IPS DF 4.7 (cell line): ENCODE measurements at regions not wholly inside any gene's neighbourhood (a gene's known extent, or its start where the extent isn't known, plus 50 kb on each side); places are given as distances from the start of the nearest gene placed in this dataset.
"Not testable (repeated sequence)": the region's sequence is repeated elsewhere in the genome, so short reads cannot be mapped to it uniquely, and the experiment has no call there.

Experiments
- DNase-seq: peaks from one replicate; pipeline ENCODE4 v3.0.0-alpha.2; 2013; ENCODE audit warnings: low spot score; ENCODE audit errors: extremely low read depth

- DNase-seq: no peak
Measured at GRCh38 chr7:125481323-125481722, 551.7 kb upstream of the POT1 start.

DNA sequence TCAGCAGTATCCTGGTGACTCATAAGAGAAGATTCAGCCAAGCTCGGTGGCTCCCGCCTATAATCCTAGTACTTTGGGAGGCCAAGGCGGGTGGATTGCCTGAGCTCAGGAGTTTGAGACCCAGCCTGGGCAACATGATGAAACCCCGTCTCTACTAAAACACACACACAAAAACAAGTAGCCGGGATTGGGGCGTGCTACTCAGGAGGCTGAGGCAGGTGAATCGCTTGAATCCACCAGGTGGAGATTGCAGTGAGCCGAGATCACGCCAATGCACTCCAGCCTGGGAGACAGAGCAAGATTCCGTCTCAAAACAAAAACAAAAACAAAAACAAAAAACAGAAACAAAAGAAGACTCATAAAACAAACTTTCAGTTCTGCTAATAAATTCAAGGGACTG lies 551.1 kb upstream of the POT1 start:
- DNase-seq: no peak

DNA sequence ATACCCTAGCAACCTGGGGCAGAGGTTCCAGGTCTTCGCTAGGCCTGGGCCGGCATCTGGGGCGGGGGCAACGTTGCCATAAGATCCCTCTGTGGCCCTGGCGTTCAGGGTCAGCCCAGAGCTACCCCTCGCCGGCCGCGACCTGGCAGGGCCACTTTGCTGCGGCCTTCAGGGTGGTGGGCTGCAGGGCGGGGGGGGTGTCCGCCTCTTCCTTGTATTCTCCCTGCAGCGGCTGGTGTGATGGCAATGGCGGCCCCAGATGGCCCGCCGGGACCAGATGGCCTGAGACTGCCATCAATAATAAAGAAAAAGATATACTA lies 539.2 kb upstream of the POT1 start:
- no peak for DNase-seq

DNA sequence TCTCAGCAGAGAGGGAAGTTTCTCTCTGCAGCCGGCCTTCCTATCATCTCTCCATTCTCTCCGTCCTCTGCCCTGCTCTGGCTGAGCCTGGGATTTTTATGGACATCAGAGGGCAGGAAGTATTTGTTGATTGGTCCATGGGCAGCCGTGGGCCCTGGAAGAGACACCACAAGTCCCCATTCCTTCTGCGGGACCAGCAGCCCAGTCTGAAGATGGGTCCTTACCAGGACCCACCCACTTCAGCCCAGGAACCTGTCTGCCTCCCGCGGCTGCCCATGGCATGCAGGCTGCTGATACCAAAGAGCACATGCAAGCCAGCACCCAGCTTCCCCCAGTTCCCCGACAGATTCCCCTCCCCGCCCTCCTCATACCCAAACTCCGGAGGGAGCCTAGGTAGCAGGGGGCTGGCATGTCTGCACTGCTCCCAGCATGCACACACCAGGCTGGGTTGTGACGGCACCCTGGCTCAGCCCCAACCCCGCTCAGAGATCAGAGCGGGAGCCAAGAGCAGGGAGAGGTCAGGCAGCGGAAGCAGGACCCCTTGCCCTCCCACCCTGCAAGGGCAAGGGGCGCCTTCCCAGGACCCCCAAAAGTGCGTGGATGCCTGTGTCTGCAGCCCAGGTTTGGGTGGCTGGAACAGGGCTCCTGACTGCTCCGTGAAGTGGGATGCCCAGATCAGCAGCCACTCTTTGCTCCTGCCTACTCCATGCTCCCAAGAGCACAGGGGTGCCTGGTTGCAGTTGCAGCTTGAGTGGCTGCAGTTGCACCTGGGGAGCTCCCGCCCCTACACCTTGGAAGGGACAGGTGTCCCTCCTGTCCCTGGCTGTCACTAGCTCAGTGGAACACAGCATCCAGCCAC lies 538.6 kb upstream of the POT1 start:
- DNase-seq: no peak

DNA sequence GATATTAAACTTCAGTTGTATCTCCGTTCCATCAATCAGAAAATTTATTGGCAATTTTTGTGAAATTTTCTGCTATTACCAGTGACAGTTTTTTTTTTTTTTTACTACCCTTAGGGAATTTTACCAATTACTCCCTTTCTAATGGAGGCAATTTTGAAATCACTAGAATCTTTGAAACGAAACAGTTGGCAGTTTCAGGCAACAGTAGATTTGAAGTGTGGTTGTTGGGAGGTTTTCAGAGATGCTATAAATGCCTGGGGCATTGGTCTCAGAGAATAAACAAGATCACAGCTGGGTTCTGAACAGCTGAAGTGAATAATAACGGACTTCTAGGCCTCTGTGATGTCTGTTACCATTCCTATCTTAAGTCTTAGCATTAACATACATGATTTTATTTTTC lies 535.9 kb upstream of the POT1 start:
- DNase-seq: no peak

- no peak for DNase-seq
Measured at GRCh38 chr7:125462615-125463014, 533.0 kb upstream of the POT1 start.

GRCh38 chr7:125459038-125459437 lies 529.4 kb upstream of the POT1 start:
- DNase-seq: no peak

DNA sequence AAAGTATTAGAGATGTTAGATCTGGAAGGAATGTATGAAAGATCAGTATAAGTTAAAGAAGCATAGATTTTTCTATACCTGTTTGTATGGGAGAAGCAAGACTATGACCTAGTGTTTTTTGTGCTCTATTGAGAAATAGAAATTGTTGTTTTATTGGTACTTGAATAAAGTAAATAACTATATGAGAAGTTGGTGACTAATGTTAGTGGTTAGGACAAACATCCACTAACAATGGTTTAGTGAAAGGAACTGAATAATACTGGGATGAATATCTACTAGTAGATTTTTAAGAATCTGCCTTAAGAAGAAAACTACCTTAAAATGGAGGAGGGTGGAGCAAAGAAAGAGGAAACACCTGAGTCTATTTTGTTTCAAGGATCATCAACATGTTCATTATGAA lies 521.1 kb upstream of the POT1 start:
- no peak for DNase-seq

- no peak for DNase-seq
Measured at GRCh38 chr7:125445836-125446235, 516.2 kb upstream of the POT1 start.

- no peak for DNase-seq
Measured at GRCh38 chr7:125444864-125445263, 515.2 kb upstream of the POT1 start.

GRCh38 chr7:125436220-125436619 lies 506.6 kb upstream of the POT1 start:
- DNase-seq: no peak

- no peak for DNase-seq
Measured at GRCh38 chr7:125431349-125431748, 501.7 kb upstream of the POT1 start.

GRCh38 chr7:125430013-125430412 lies 500.4 kb upstream of the POT1 start:
- DNase-seq: no peak

DNA sequence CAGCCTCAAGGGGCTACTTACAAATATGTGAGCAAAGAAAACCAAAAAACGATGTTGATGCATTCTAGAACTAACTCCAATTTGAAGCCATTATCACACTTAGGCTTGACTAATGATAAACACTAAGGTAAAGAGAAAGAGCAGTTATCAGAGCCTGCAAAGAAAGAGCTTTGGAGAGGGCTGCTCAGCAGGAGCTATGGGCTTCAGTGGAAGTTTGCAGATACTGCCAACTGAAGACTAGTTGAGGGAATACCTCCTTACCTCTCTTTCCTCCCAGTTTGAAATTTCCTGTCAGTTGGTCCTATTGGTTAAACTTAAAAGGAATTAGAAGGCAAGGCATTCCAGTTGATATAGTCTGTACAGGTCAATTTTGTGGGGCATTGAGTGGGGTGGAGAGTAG lies 498.1 kb upstream of the POT1 start:
- DNase-seq: no peak

DNA sequence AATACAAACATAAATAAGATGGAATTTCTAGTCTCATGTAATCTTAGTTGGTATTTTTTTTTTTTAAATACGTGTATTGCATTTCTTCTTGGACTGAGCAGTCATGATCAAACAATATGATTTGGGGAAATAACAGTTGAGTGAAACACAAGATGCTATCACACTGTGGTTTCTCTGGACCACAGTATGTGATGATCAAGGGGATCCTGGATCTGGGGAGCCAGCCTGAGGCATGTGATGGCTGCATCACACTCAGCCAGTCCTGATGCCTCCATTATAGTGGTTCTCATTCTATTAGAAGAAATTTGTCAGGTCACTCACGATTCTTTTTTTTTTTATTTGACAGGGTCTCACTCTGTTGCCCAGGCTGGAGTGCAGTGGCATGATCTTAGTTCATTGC lies 495.9 kb upstream of the POT1 start:
- no peak for DNase-seq

GRCh38 chr7:125424721-125425120 lies 495.1 kb upstream of the POT1 start:
- no peak for DNase-seq

- no peak for DNase-seq
Measured at GRCh38 chr7:125423458-125424155, 494.0 kb upstream of the POT1 start.

DNA sequence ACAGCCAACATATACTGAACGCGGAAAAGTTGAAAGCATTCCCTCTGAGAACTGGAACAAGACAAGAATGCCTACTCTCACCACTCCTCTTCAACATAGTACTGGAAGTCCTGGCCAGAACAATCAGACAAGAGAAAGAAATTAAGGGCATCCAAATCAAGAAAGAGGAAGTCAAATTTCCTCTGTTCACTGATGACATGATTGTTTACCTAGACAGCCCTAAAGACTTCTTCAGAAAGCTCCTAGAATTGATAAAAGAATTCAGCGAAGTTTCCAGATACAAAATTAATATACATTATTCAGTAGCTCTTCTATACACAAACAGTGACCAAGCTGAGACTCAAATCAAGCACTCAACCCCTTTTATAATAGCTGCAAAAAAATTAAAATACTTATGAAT lies 491.8 kb upstream of the POT1 start:
- DNase-seq: not testable (repeated sequence)

- DNase-seq: no peak
Measured at GRCh38 chr7:125412890-125413665, 483.5 kb upstream of the POT1 start.

GRCh38 chr7:125409921-125410320 lies 480.3 kb upstream of the POT1 start:
- DNase-seq: no peak

DNA sequence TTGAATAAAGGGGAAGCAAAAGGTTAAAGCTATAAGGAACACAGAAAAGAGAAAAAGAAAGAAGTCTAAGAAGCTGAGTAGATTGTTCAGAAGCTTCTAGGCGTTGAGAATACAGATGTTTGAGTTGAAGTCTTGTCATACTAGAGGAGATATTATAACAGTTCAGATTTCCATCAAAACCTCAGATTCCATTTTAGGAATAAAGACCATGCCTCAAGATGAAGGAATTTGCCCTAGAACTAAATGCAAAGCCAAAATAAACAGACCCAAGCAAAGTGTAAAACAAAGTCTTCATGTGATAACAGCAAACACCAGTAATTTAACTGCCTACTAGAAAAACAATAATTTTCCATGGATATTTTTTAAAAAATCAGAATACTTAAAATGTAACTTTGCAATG lies 476.5 kb upstream of the POT1 start:
- DNase-seq: no peak

GRCh38 chr7:125399408-125399807 lies 469.8 kb upstream of the POT1 start:
- DNase-seq: no peak
